ENCODE measurements at regions not wholly inside any gene's neighbourhood (a gene's known extent, or its start where the extent isn't known, plus 50 kb on each side); places are given as distances from the start of the nearest gene placed in this dataset.

DNA sequence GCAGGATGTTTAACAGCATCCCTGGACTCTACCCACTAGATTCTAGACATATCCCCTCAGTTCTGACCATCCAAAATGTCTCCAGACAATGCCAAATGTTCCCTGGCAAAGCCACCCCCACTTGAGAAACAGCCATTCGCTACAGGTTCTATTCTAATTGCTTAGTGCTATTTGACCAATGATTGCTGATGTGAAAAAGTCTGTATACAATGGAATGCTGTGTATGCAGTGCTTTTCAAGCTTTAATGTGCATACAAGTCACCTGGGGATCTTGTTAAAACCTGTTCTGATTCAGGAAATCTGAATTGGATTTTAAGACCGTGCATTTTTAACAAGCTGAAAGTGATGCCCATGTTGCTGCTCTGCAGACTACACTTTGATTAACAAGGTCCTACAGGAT, 331.8 kb upstream of the KLF12 start:
- POLR2A ChIA-PET = no interaction called here
- peak; percentile 64 for ATAC-seq
- no peaks in the 10 kb centered on the region for H3K36me3 Mint-ChIP-seq
- peaks cover 36% of the 10 kb centered on the region for H3K4me1 Mint-ChIP-seq
- H3K27me3 Mint-ChIP-seq (ENCODE audit: low read depth) = no peaks in the 10 kb centered on the region
- TF ChIP-seq IRF2 (CRISPR knock-in tag; IDR thresholded peaks at IDR 0.05; ENCODE audit: borderline replicate concordance, low read depth) = no peak
- TF ChIP-seq, protein P1, sequence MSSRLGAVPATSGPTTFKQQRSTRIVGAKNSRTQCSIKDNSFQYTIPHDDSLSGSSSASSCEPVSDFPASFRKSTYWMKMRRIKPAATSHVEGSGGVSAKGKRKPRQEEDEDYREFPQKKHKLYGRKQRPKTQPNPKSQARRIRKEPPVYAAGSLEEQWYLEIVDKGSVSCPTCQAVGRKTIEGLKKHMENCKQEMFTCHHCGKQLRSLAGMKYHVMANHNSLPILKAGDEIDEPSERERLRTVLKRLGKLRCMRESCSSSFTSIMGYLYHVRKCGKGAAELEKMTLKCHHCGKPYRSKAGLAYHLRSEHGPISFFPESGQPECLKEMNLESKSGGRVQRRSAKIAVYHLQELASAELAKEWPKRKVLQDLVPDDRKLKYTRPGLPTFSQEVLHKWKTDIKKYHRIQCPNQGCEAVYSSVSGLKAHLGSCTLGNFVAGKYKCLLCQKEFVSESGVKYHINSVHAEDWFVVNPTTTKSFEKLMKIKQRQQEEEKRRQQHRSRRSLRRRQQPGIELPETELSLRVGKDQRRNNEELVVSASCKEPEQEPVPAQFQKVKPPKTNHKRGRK (CRISPR knock-in tag; IDR thresholded peaks at IDR 0.05; ENCODE audit: borderline replicate concordance) = no peak
- TF ChIP-seq, protein P2, sequence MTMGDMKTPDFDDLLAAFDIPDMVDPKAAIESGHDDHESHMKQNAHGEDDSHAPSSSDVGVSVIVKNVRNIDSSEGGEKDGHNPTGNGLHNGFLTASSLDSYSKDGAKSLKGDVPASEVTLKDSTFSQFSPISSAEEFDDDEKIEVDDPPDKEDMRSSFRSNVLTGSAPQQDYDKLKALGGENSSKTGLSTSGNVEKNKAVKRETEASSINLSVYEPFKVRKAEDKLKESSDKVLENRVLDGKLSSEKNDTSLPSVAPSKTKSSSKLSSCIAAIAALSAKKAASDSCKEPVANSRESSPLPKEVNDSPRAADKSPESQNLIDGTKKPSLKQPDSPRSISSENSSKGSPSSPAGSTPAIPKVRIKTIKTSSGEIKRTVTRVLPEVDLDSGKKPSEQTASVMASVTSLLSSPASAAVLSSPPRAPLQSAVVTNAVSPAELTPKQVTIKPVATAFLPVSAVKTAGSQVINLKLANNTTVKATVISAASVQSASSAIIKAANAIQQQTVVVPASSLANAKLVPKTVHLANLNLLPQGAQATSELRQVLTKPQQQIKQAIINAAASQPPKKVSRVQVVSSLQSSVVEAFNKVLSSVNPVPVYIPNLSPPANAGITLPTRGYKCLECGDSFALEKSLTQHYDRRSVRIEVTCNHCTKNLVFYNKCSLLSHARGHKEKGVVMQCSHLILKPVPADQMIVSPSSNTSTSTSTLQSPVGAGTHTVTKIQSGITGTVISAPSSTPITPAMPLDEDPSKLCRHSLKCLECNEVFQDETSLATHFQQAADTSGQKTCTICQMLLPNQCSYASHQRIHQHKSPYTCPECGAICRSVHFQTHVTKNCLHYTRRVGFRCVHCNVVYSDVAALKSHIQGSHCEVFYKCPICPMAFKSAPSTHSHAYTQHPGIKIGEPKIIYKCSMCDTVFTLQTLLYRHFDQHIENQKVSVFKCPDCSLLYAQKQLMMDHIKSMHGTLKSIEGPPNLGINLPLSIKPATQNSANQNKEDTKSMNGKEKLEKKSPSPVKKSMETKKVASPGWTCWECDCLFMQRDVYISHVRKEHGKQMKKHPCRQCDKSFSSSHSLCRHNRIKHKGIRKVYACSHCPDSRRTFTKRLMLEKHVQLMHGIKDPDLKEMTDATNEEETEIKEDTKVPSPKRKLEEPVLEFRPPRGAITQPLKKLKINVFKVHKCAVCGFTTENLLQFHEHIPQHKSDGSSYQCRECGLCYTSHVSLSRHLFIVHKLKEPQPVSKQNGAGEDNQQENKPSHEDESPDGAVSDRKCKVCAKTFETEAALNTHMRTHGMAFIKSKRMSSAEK (CRISPR knock-in tag; IDR thresholded peaks at IDR 0.05; ENCODE audit: borderline replicate concordance) = no peak
- TF ChIP-seq, protein P3, sequence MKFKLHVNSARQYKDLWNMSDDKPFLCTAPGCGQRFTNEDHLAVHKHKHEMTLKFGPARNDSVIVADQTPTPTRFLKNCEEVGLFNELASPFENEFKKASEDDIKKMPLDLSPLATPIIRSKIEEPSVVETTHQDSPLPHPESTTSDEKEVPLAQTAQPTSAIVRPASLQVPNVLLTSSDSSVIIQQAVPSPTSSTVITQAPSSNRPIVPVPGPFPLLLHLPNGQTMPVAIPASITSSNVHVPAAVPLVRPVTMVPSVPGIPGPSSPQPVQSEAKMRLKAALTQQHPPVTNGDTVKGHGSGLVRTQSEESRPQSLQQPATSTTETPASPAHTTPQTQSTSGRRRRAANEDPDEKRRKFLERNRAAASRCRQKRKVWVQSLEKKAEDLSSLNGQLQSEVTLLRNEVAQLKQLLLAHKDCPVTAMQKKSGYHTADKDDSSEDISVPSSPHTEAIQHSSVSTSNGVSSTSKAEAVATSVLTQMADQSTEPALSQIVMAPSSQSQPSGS (CRISPR knock-in tag; IDR thresholded peaks at IDR 0.05; ENCODE audit: borderline replicate concordance, low read depth) = no peak
- TF ChIP-seq, protein P4, sequence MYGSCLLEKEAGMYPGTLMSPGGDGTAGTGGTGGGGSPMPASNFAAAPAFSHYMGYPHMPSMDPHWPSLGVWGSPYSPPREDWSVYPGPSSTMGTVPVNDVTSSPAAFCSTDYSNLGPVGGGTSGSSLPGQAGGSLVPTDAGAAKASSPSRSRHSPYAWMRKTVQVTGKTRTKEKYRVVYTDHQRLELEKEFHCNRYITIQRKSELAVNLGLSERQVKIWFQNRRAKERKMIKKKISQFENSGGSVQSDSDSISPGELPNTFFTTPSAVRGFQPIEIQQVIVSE (CRISPR knock-in tag; IDR thresholded peaks at IDR 0.05; ENCODE audit: borderline replicate concordance) = no peak
- no peak for TF ChIP-seq ZNF232 (CRISPR knock-in tag; IDR thresholded peaks at IDR 0.05)
- TF ChIP-seq, protein P5, sequence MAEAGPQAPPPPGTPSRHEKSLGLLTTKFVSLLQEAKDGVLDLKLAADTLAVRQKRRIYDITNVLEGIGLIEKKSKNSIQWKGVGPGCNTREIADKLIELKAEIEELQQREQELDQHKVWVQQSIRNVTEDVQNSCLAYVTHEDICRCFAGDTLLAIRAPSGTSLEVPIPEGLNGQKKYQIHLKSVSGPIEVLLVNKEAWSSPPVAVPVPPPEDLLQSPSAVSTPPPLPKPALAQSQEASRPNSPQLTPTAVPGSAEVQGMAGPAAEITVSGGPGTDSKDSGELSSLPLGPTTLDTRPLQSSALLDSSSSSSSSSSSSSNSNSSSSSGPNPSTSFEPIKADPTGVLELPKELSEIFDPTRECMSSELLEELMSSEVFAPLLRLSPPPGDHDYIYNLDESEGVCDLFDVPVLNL (CRISPR knock-in tag; IDR thresholded peaks at IDR 0.05; ENCODE audit: borderline replicate concordance, low read depth) = no peak
- no peak for TF ChIP-seq ZNF416 (CRISPR knock-in tag; IDR thresholded peaks at IDR 0.05)
- TF ChIP-seq ESRRA (CRISPR knock-in tag; IDR thresholded peaks at IDR 0.05; ENCODE audit: borderline replicate concordance) = no peak
- TF ChIP-seq NFATC4 (CRISPR knock-in tag; IDR thresholded peaks at IDR 0.05) = no peak
- TF ChIP-seq ATF1 (CRISPR knock-in tag; IDR thresholded peaks at IDR 0.05) = no peak
- TF ChIP-seq, protein P6, sequence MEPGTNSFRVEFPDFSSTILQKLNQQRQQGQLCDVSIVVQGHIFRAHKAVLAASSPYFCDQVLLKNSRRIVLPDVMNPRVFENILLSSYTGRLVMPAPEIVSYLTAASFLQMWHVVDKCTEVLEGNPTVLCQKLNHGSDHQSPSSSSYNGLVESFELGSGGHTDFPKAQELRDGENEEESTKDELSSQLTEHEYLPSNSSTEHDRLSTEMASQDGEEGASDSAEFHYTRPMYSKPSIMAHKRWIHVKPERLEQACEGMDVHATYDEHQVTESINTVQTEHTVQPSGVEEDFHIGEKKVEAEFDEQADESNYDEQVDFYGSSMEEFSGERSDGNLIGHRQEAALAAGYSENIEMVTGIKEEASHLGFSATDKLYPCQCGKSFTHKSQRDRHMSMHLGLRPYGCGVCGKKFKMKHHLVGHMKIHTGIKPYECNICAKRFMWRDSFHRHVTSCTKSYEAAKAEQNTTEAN (CRISPR knock-in tag; IDR thresholded peaks at IDR 0.05) = no peak
- TF ChIP-seq, protein P7, sequence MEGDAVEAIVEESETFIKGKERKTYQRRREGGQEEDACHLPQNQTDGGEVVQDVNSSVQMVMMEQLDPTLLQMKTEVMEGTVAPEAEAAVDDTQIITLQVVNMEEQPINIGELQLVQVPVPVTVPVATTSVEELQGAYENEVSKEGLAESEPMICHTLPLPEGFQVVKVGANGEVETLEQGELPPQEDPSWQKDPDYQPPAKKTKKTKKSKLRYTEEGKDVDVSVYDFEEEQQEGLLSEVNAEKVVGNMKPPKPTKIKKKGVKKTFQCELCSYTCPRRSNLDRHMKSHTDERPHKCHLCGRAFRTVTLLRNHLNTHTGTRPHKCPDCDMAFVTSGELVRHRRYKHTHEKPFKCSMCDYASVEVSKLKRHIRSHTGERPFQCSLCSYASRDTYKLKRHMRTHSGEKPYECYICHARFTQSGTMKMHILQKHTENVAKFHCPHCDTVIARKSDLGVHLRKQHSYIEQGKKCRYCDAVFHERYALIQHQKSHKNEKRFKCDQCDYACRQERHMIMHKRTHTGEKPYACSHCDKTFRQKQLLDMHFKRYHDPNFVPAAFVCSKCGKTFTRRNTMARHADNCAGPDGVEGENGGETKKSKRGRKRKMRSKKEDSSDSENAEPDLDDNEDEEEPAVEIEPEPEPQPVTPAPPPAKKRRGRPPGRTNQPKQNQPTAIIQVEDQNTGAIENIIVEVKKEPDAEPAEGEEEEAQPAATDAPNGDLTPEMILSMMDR (IDR thresholded peaks at IDR 0.05) = no peak
- TF ChIP-seq NFYB (CRISPR knock-in tag; conservative IDR thresholded peaks at IDR 0.05; ENCODE audit: low read depth) = no peak
- no peak for TF ChIP-seq ZNF423 (CRISPR knock-in tag; IDR thresholded peaks at IDR 0.05)
- DNase-seq (ENCODE audit: low spot score) = no peak
- CTCF ChIA-PET = no interaction called here
- 0 out of 2 replicates have a peak overlapping the region, but pooled peaks have one; percentile 67 for H3K27ac Mint-ChIP-seq
- H3K4me3 Mint-ChIP-seq = no peak overlapping the region
- H3K9me3 Mint-ChIP-seq = no peaks in the 10 kb centered on the region

Measured in WTC11 (cell line).